Neural cell (in vitro differentiated cells): ENCODE measurements at regions not wholly inside any gene's neighbourhood (a gene's known extent, or its start where the extent isn't known, plus 50 kb on each side); places are given as distances from the start of the nearest gene placed in this dataset.

Experiments used
- H2AFZ ChIP-seq: fragments of 200-600, 300-800 bp; sonication (generic), shearing (Covaris generic); 2 replicates; pipeline ENCODE4 v1.6.0; 2014; ENCODE audit warnings: low read depth, mild to moderate bottlenecking, antibody characterized with exemption, low read length, moderate library complexity
- H3F3A ChIP-seq: fragments of 200-600 bp; shearing (Covaris generic); 2 replicates; pipeline ENCODE4 v1.6.1; 2016; ENCODE audit warnings: mild to moderate bottlenecking, moderate library complexity, mixed read lengths, antibody characterized with exemption, low read length; ENCODE audit not compliant: insufficient read depth, poor library complexity, severe bottlenecking
- H3K27ac ChIP-seq: fragments of 200-600, 300-800 bp; sonication (generic), shearing (Covaris generic); 2 replicates; pipeline ENCODE4 v1.5.1; 2014; ENCODE audit warnings: mild to moderate bottlenecking, low read length, moderate library complexity
- H3K27me3 ChIP-seq: fragments of 300-800, 200-600 bp; sonication (generic), shearing (Covaris generic); 2 replicates; pipeline ENCODE4 v1.6.0; 2014; ENCODE audit warnings: mild to moderate bottlenecking, low read depth, low read length, moderate library complexity; ENCODE audit not compliant: insufficient read depth
- H3K36me3 ChIP-seq: fragments of 300-800, 200-600 bp; sonication (generic), shearing (Covaris generic); 2 replicates; pipeline ENCODE4 v1.5.1; 2014; ENCODE audit warnings: mild to moderate bottlenecking, antibody characterized with exemption, low read length, moderate library complexity; ENCODE audit not compliant: insufficient read depth
- H3K4me2 ChIP-seq: fragments of 300-800, 200-600 bp; sonication (generic), shearing (Covaris generic); 2 replicates; pipeline ENCODE4 v1.6.0; 2014; ENCODE audit warnings: mild to moderate bottlenecking, low read length
- H3K4me3 ChIP-seq: fragments of 300-800, 200-600 bp; sonication (generic), shearing (Covaris generic); 2 replicates; pipeline ENCODE4 v1.5.1; 2014; ENCODE audit warnings: mild to moderate bottlenecking, low read length, moderate library complexity
- H3K79me2 ChIP-seq: fragments of 200-600 bp; shearing (Covaris generic); replicated peaks from 2 replicates; pipeline ENCODE4 v1.6.0; 2014; ENCODE audit warnings: mild to moderate bottlenecking, low read length, moderate library complexity; ENCODE audit not compliant: insufficient read depth
- H3K9ac ChIP-seq: fragments of 300-800, 200-600 bp; sonication (generic), shearing (Covaris generic); 2 replicates; pipeline ENCODE4 v1.6.1; 2016; ENCODE audit warnings: mild to moderate bottlenecking, low read length, mixed read lengths
- H3K9me2 ChIP-seq: fragments of 200-600 bp; shearing (Covaris generic); 2 replicates; pipeline ENCODE4 v1.6.1; 2016; ENCODE audit warnings: mild to moderate bottlenecking, low read length, mixed read lengths; ENCODE audit not compliant: insufficient read depth
- H3K9me3 ChIP-seq: fragments of 200-600, 300-800 bp; sonication (generic), shearing (Covaris generic); 2 replicates; pipeline ENCODE4 v1.6.1; 2016; ENCODE audit warnings: mild to moderate bottlenecking, mixed run types, low read length, moderate library complexity, mixed read lengths
- H4K20me1 ChIP-seq: fragments of 200-600 bp; shearing (Covaris generic); 2 replicates; pipeline ENCODE4 v1.6.1; 2016; ENCODE audit warnings: mild to moderate bottlenecking, mixed run types; ENCODE audit not compliant: insufficient read depth
- CTCF ChIP-seq: fragments of 450-650 bp; IDR thresholded peaks from 2 replicates; pipeline ENCODE4 v1.5.1; 2014; ENCODE audit warnings: antibody characterized with exemption, mild to moderate bottlenecking, moderate library complexity; ENCODE audit not compliant: poor library complexity, severe bottlenecking
- EP300 ChIP-seq: fragments of 450-650 bp; conservative IDR thresholded peaks from 2 replicates; pipeline ENCODE4 v1.6.1; 2014; ENCODE audit warnings: antibody characterized with exemption, mild to moderate bottlenecking, moderate library complexity; ENCODE audit not compliant: poor library complexity, severe bottlenecking
- MXI1 ChIP-seq: fragments of 450-650 bp; conservative IDR thresholded peaks from 2 replicates; pipeline ENCODE4 v1.6.1; 2014; ENCODE audit warnings: antibody characterized with exemption, mild to moderate bottlenecking; ENCODE audit not compliant: poor library complexity, severe bottlenecking
- POLR2AphosphoS5 ChIP-seq: IDR thresholded peaks from 2 replicates; pipeline ENCODE4 v1.6.1; 2012
- RAD21 ChIP-seq: fragments of 450-650 bp; conservative IDR thresholded peaks from 2 replicates; pipeline ENCODE4 v1.6.1; 2014; ENCODE audit warnings: antibody characterized with exemption, mild to moderate bottlenecking, moderate library complexity
- REST ChIP-seq: IDR thresholded peaks from 2 replicates; pipeline ENCODE4 v1.6.1; 2012; ENCODE audit warnings: borderline replicate concordance
- SMC3 ChIP-seq: fragments of 450-650 bp; conservative IDR thresholded peaks from 2 replicates; pipeline ENCODE4 v1.6.1; 2014; ENCODE audit warnings: antibody characterized with exemption, mild to moderate bottlenecking, moderate library complexity; ENCODE audit not compliant: poor library complexity
- TAF1 ChIP-seq: IDR thresholded peaks from 2 replicates; pipeline ENCODE4 v1.6.1; 2012; ENCODE audit warnings: low read depth

- Histone ChIP-seq H3K9ac (no peak overlapping the region), H3F3A (no peaks in the 10 kb centered on the region), H3K36me3 (no peaks in the 10 kb centered on the region), H3K79me2 (no peaks in the 10 kb centered on the region), H3K27me3 (no peaks in the 10 kb centered on the region), H2AFZ (no peak overlapping the region), H3K27ac (no peak overlapping the region), H3K9me2 (no peaks in the 10 kb centered on the region), H4K20me1 (no peaks in the 10 kb centered on the region), H3K4me2 (no peak overlapping the region), H3K4me3 (no peak overlapping the region), H3K9me3 (no peaks in the 10 kb centered on the region)
- TF ChIP-seq RAD21: no peak
- TF ChIP-seq SMC3: no peak
- no peak for TF ChIP-seq REST
- TF ChIP-seq MXI1: no peak
- no peak for TF ChIP-seq POLR2AphosphoS5
- no peak for TF ChIP-seq EP300
- no peak for TF ChIP-seq TAF1
- TF ChIP-seq CTCF: no peak
These were observed 364.1 kb upstream of the HS6ST1 start for GRCh38 chr2:128682729-128683284.

DNA sequence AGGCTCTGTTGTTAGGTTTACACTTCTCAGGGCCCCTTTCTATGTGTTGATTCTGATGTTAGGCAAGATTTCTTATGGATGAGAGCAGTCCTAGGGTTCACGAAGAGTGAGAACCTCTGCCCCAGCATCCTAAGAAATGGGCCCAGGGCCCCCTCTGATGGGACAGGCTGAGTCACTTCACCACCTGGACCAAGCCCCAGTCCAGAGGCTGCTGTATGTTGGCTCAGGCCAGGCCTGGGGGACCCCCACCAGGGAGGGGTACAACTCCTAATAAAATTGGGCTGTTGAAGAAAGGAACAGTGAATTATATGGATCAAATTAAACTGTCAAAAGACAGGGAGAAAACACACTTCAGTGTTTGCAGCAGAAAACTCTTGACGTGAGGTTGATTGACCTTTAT is 365.9 kb upstream of the HS6ST1 start:
- no peaks in the 10 kb centered on the region for H3K36me3 ChIP-seq
- H2AFZ ChIP-seq: no peak overlapping the region
- no peak overlapping the region for H3K4me3 ChIP-seq
- H3K27ac ChIP-seq: no peak overlapping the region
- no peak for TF ChIP-seq CTCF
- no peak for TF ChIP-seq POLR2AphosphoS5
- no peak for TF ChIP-seq RAD21
- TF ChIP-seq SMC3: no peak
- no peak for TF ChIP-seq REST
- no peak for TF ChIP-seq EP300
- no peak for TF ChIP-seq TAF1
- no peaks in the 10 kb centered on the region for H3K79me2 ChIP-seq
- no peaks in the 10 kb centered on the region for H4K20me1 ChIP-seq
- H3K9me3 ChIP-seq: no peaks in the 10 kb centered on the region
- no peaks in the 10 kb centered on the region for H3F3A ChIP-seq
- H3K27me3 ChIP-seq: no peaks in the 10 kb centered on the region
- H3K4me2 ChIP-seq: no peak overlapping the region
- no peaks in the 10 kb centered on the region for H3K9me2 ChIP-seq
- no peak overlapping the region for H3K9ac ChIP-seq
